ENCODE measurements at regions not wholly inside any gene's neighbourhood (a gene's known extent, or its start where the extent isn't known, plus 50 kb on each side); places are given as distances from the start of the nearest gene placed in this dataset.

DNA sequence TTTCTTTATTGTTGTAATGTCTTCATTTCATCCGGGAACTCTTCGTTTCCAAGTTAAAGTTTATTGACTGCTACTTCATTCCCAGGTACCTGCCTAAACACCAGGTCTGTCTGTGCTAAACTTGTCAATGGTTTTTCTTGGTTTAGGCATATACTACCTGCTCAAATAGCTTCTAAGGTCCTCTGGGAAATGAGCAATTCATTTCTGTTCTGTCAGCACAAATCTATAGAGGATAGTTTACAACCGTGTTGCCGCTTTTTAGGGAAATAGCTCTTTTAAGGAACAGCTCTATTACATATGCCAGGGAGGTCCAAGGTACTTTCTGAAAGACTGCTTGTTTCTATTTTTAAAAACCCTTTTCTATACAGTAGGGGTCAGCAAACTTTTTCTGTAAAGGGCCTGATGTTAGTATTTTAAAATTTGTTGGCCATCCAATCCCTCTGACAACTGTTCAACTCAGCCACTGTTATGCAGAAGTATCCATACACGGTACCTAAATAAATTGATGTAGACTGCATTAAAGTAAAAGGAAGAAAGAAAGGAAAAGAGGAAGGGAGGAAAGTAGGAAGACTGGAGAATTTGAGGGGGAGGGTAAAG lies 222.7 kb upstream of the PTBP2 start:
- ChIA-PET POLR2A (no interaction called here), CTCF (no interaction called here)
- Mint-ChIP-seq H3K4me1 (no peaks in the 10 kb centered on the region), H3K4me3 (no peak overlapping the region), H3K9me3 (no peaks in the 10 kb centered on the region), H3K27ac (no peak overlapping the region), H3K36me3 (ENCODE audit: low read depth) (no peaks in the 10 kb centered on the region), H3K27me3 (no peaks in the 10 kb centered on the region)
- no peak for DNase-seq

- ChIA-PET CTCF (no interaction called here), POLR2A (no interaction called here)
- H3K27ac Mint-ChIP-seq: no peak overlapping the region
- no peaks in the 10 kb centered on the region for H3K9me3 Mint-ChIP-seq
- no peak for DNase-seq
- H3K27me3 Mint-ChIP-seq: no peaks in the 10 kb centered on the region
- H3K36me3 Mint-ChIP-seq (ENCODE audit: low read depth): no peaks in the 10 kb centered on the region
- no peaks in the 10 kb centered on the region for H3K4me1 Mint-ChIP-seq
- H3K4me3 Mint-ChIP-seq: no peak overlapping the region
Observed at GRCh38 chr1:96508233-96508632, 213.4 kb upstream of the PTBP2 start.

DNA sequence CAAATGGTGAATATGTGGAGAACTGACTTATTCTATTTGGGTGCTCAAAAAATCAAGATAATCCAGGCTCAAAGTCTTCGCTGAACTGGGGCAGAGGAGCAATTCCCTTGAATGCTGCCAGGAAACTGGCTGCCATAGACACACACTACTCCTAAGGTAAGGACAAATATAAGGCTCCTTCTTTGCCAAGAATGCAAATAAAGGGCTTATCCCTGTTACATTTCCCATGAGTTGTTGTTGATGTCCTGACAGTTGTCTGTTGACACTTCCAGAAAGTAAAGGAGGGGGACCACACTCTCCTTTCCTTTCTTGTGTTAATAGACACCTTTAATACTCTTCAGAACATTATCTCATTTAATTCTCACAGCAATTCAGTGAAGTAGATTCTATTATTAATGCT lies 212.2 kb upstream of the PTBP2 start:
- no peaks in the 10 kb centered on the region for H3K9me3 Mint-ChIP-seq

DNA sequence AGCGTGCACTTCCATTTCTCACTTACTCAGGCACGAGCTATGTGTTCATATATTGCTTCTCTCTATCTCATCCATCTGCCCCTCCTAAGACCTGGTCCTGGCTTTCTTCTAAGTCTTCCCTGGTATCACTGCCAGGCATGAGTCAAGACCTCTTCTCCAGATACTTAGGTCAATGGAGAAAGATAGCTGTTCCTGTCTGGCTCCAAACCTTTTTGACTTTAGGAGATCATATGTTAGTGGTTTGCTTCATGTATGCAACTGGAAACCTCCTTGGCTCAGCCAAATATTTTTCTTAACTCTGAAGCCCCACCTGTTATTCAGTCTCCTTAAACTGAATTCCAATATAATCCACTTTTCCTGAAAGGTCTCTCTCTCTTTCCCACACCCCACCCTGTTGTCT lies 211.6 kb upstream of the PTBP2 start:
- ChIA-PET POLR2A (no interaction called here), CTCF (interaction anchor here (1.0 kb wide), 1 partner anchor 14 kb away, joined by 3 read pairs; no protein-coding TSS in a partner anchor)
- Mint-ChIP-seq H3K27ac (no peak overlapping the region), H3K9me3 (no peaks in the 10 kb centered on the region), H3K4me3 (no peak overlapping the region), H3K36me3 (ENCODE audit: low read depth) (no peaks in the 10 kb centered on the region), H3K27me3 (no peaks in the 10 kb centered on the region), H3K4me1 (no peaks in the 10 kb centered on the region)
- DNase-seq: no peak

More for the DNA sequence above, 212.2 kb upstream of the PTBP2 start:
- DNase-seq: no peak
- no peak overlapping the region for H3K27ac Mint-ChIP-seq
- no peaks in the 10 kb centered on the region for H3K27me3 Mint-ChIP-seq
- ChIA-PET POLR2A (no interaction called here), CTCF (interaction anchor here (1.0 kb wide), 1 partner anchor 14 kb away, joined by 3 read pairs; no protein-coding TSS in a partner anchor)
- no peak overlapping the region for H3K4me3 Mint-ChIP-seq
- no peaks in the 10 kb centered on the region for H3K36me3 Mint-ChIP-seq (ENCODE audit: low read depth)
- H3K4me1 Mint-ChIP-seq: no peaks in the 10 kb centered on the region

- ChIA-PET POLR2A (no interaction called here), CTCF (no interaction called here)
- Mint-ChIP-seq H3K36me3 (ENCODE audit: low read depth) (no peaks in the 10 kb centered on the region), H3K9me3 (no peaks in the 10 kb centered on the region), H3K27me3 (no peaks in the 10 kb centered on the region), H3K27ac (no peak overlapping the region), H3K4me3 (no peak overlapping the region), H3K4me1 (no peaks in the 10 kb centered on the region)
- DNase-seq: no peak
Observed at GRCh38 chr1:96510391-96510790, 211.2 kb upstream of the PTBP2 start.

GRCh38 chr1:96510911-96511310 lies 210.7 kb upstream of the PTBP2 start:
- DNase-seq: no peak
- no peaks in the 10 kb centered on the region for H3K4me1 Mint-ChIP-seq
- no peaks in the 10 kb centered on the region for H3K36me3 Mint-ChIP-seq (ENCODE audit: low read depth)
- H3K27me3 Mint-ChIP-seq: no peaks in the 10 kb centered on the region
- no peak overlapping the region for H3K27ac Mint-ChIP-seq
- H3K4me3 Mint-ChIP-seq: no peak overlapping the region
- no peaks in the 10 kb centered on the region for H3K9me3 Mint-ChIP-seq
- ChIA-PET CTCF (interaction anchor here (0.7 kb wide), 1 partner anchor 322 kb away, joined by 3 read pairs; no protein-coding TSS in a partner anchor), POLR2A (no interaction called here)

DNA sequence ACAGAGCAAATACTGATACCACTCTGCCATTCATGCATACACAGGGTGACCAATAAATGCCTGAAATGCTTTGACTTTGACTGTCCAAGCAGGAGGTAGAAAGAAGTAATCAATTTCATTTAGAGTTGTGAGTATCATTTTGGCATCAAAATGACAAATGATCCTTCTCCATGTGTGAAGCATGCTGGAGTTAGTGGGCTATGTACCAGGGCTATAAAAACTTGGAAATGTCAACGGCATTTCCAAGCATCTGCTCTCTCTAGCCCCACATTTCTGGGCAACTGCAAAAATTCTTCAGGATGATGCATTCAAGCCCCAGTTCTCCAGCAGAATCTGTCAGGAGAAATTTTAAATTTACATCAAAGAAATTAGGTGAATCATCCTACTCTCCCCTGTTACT lies 208.4 kb upstream of the PTBP2 start:
- H3K4me3 Mint-ChIP-seq: no peak overlapping the region
- H3K36me3 Mint-ChIP-seq (ENCODE audit: low read depth): no peaks in the 10 kb centered on the region
- no peak overlapping the region for H3K27ac Mint-ChIP-seq
- no peaks in the 10 kb centered on the region for H3K27me3 Mint-ChIP-seq
- ChIA-PET CTCF (no interaction called here), POLR2A (no interaction called here)
- H3K4me1 Mint-ChIP-seq: no peaks in the 10 kb centered on the region
- DNase-seq: no peak
- H3K9me3 Mint-ChIP-seq: no peaks in the 10 kb centered on the region

DNA sequence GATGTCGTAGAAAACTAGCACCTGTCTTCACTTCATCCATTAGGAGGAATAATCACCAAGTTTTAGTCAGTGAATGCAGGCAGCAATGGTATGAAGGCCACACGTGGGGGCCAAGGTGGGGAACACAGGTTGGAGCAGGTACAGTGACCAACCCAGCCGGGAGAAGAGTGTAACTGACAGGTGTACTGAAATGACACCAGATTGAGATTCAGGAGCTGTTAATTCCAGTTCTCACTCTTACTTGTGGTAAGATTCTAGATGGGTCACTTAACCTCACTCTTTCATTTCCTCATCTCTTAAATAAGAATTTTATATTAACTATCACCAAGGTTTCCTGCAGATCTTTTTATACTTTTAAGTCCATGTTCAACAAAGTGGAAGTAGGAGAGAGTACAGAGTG lies 206.2 kb upstream of the PTBP2 start:
- no peaks in the 10 kb centered on the region for H3K4me1 Mint-ChIP-seq
- H3K9me3 Mint-ChIP-seq: no peaks in the 10 kb centered on the region
- CTCF ChIA-PET: no interaction called here
- POLR2A ChIA-PET: no interaction called here
- no peak overlapping the region for H3K4me3 Mint-ChIP-seq
- DNase-seq: no peak
- no peaks in the 10 kb centered on the region for H3K36me3 Mint-ChIP-seq (ENCODE audit: low read depth)
- no peaks in the 10 kb centered on the region for H3K27me3 Mint-ChIP-seq
- H3K27ac Mint-ChIP-seq: no peak overlapping the region

DNA sequence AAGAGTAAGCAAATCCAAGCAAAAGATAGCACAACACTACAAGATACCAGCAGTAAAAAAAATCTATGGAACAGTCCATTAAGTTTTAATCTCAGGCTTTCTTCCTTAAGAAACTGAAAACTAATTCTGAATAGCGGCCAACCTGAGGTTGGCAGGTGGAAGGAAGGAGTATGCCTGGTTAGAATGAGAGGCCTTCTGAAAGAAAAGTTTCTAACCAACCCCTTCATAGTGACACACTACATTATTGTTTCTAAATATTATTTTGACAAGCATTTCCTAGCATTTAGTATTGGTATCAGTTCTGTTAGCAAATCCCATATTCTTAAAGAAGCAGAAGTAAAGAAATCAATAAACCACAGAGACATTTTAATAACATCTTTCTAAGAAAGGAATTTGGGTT lies 205.7 kb upstream of the PTBP2 start:
- no peak for DNase-seq
- ChIA-PET POLR2A (no interaction called here), CTCF (no interaction called here)
- H3K27me3 Mint-ChIP-seq: no peaks in the 10 kb centered on the region
- no peaks in the 10 kb centered on the region for H3K9me3 Mint-ChIP-seq
- no peaks in the 10 kb centered on the region for H3K36me3 Mint-ChIP-seq (ENCODE audit: low read depth)
- H3K4me1 Mint-ChIP-seq: no peaks in the 10 kb centered on the region
- no peak overlapping the region for H3K27ac Mint-ChIP-seq
- H3K4me3 Mint-ChIP-seq: no peak overlapping the region

GRCh38 chr1:96519851-96520578 lies 201.6 kb upstream of the PTBP2 start:
- Mint-ChIP-seq H3K4me3 (no peak overlapping the region), H3K27me3 (no peaks in the 10 kb centered on the region), H3K36me3 (ENCODE audit: low read depth) (no peaks in the 10 kb centered on the region), H3K4me1 (no peaks in the 10 kb centered on the region), H3K9me3 (no peaks in the 10 kb centered on the region), H3K27ac (no peak overlapping the region)
- ChIA-PET CTCF (no interaction called here), POLR2A (no interaction called here)
- DNase-seq: no peak

DNA sequence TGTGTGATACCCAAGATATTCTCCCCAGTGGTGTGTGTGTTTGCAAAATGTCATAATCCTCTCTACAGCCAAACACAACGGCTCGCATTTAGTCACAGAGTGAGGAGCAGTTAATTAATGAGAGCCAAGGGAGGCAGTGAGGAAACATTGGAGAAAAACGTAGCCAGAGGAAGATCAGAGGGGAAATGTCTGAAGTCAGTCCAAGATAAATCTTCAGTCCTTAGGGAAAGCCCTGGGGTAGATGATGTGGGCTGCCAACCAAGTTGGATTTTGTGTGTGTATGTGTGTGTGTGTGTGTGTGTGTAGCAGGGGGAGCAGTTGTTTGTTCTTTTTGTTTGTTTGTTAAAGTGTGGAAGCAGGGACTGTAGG lies 201.0 kb upstream of the PTBP2 start:
- CTCF ChIA-PET: no interaction called here
- POLR2A ChIA-PET: no interaction called here
- Mint-ChIP-seq H3K4me3 (no peak overlapping the region), H3K36me3 (ENCODE audit: low read depth) (no peaks in the 10 kb centered on the region), H3K9me3 (no peaks in the 10 kb centered on the region), H3K27ac (no peak overlapping the region), H3K4me1 (no peaks in the 10 kb centered on the region), H3K27me3 (no peaks in the 10 kb centered on the region)
- DNase-seq: no peak

DNA sequence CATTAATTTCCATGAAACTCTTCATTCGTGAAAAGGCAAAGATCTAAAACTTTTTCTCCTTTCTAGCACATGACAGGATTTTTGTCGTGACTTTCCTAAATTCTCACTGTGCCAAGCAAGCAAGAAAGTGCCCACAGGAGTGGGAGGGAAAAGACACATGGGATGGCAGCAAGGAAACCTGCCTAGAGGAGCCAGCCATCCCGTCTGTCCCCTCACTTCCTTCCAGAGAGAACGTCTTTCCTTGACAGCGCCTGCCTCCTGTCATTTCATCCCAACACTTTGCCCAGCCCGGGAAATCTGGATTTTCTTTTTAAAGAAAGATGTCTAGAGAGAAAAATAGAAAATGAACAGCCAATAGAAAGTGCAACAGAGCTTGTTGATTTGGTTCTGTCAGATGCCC lies 200.6 kb upstream of the PTBP2 start:
- Mint-ChIP-seq H3K27me3 (no peaks in the 10 kb centered on the region), H3K27ac (no peak overlapping the region), H3K4me1 (no peaks in the 10 kb centered on the region), H3K9me3 (no peaks in the 10 kb centered on the region), H3K36me3 (ENCODE audit: low read depth) (no peaks in the 10 kb centered on the region), H3K4me3 (no peak overlapping the region)
- DNase-seq: no peak
- ChIA-PET POLR2A (no interaction called here), CTCF (no interaction called here)

- H3K36me3 Mint-ChIP-seq (ENCODE audit: low read depth): no peaks in the 10 kb centered on the region
- DNase-seq: no peak
- no peak overlapping the region for H3K4me3 Mint-ChIP-seq
- ChIA-PET POLR2A (no interaction called here), CTCF (interaction anchor here (0.6 kb wide), 1 partner anchor 1400 kb away, joined by 3 read pairs; no protein-coding TSS in a partner anchor)
- peaks cover 2% of the 10 kb centered on the region for H3K9me3 Mint-ChIP-seq
- no peak overlapping the region for H3K27ac Mint-ChIP-seq
- no peaks in the 10 kb centered on the region for H3K4me1 Mint-ChIP-seq
- H3K27me3 Mint-ChIP-seq: no peaks in the 10 kb centered on the region
Observed at GRCh38 chr1:96521994-96522760, 199.4 kb upstream of the PTBP2 start.

All from activated CD4-positive, alpha-beta T cell treated with anti-CD3 and anti-CD28 coated beads, Interleukin-2, amount 10 ng/mL, durations not matched to agents 7 days and 5 days (primary cell).